ENCODE measurements at regions not wholly inside any gene's neighbourhood (a gene's known extent, or its start where the extent isn't known, plus 50 kb on each side); places are given as distances from the start of the nearest gene placed in this dataset.

DNA sequence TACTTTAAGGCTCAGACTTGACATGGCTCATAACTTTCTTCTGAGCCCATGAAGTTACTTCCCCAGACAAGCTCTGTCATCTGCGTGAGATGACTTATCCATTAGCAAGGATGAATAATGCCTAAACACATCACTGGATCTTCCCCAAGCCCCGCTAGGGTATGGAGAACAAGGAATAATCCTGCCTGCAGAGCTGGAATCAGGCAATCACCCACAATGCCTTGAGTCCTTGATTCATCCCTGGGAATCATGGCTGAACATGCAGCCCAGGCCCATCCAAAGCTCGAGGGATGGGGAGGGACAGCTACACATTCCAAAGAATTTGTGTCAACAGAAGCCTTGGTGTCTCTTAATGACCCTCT lies 131.7 kb downstream of the PSMG1 start:
- TF ChIP-seq EGR1 (IDR thresholded peaks at IDR 0.05) (no peak), TAF1 (IDR thresholded peaks at IDR 0.05; ENCODE audit: low read depth) (no peak), ZBTB7A (IDR thresholded peaks at IDR 0.05; ENCODE audit: low read depth) (no peak), NFIC (IDR thresholded peaks at IDR 0.05) (no peak), CEBPB (IDR thresholded peaks at IDR 0.05) (no peak), TEAD4 (IDR thresholded peaks at IDR 0.05) (no peak), FOXM1 (IDR thresholded peaks at IDR 0.05; ENCODE audit: borderline replicate concordance, low read depth) (no peak), TCF12 (IDR thresholded peaks at IDR 0.05; ENCODE audit: low read depth) (no peak), YY1 (IDR thresholded peaks at IDR 0.05; ENCODE audit: low read depth) (no peak), CREB1 (IDR thresholded peaks at IDR 0.05; ENCODE audit: low read depth) (no peak), EP300 (IDR thresholded peaks at IDR 0.05; ENCODE audit: borderline replicate concordance) (no peak), RAD21 (IDR thresholded peaks at IDR 0.05; ENCODE audit: low read depth) (no peak)
- TF ChIP-seq, protein P1, sequence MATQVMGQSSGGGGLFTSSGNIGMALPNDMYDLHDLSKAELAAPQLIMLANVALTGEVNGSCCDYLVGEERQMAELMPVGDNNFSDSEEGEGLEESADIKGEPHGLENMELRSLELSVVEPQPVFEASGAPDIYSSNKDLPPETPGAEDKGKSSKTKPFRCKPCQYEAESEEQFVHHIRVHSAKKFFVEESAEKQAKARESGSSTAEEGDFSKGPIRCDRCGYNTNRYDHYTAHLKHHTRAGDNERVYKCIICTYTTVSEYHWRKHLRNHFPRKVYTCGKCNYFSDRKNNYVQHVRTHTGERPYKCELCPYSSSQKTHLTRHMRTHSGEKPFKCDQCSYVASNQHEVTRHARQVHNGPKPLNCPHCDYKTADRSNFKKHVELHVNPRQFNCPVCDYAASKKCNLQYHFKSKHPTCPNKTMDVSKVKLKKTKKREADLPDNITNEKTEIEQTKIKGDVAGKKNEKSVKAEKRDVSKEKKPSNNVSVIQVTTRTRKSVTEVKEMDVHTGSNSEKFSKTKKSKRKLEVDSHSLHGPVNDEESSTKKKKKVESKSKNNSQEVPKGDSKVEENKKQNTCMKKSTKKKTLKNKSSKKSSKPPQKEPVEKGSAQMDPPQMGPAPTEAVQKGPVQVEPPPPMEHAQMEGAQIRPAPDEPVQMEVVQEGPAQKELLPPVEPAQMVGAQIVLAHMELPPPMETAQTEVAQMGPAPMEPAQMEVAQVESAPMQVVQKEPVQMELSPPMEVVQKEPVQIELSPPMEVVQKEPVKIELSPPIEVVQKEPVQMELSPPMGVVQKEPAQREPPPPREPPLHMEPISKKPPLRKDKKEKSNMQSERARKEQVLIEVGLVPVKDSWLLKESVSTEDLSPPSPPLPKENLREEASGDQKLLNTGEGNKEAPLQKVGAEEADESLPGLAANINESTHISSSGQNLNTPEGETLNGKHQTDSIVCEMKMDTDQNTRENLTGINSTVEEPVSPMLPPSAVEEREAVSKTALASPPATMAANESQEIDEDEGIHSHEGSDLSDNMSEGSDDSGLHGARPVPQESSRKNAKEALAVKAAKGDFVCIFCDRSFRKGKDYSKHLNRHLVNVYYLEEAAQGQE (IDR thresholded peaks at IDR 0.05; ENCODE audit: low read depth), result no peak
- TF ChIP-seq, protein P2, sequence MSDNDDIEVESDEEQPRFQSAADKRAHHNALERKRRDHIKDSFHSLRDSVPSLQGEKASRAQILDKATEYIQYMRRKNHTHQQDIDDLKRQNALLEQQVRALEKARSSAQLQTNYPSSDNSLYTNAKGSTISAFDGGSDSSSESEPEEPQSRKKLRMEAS (IDR thresholded peaks at IDR 0.05), result no peak

DNA sequence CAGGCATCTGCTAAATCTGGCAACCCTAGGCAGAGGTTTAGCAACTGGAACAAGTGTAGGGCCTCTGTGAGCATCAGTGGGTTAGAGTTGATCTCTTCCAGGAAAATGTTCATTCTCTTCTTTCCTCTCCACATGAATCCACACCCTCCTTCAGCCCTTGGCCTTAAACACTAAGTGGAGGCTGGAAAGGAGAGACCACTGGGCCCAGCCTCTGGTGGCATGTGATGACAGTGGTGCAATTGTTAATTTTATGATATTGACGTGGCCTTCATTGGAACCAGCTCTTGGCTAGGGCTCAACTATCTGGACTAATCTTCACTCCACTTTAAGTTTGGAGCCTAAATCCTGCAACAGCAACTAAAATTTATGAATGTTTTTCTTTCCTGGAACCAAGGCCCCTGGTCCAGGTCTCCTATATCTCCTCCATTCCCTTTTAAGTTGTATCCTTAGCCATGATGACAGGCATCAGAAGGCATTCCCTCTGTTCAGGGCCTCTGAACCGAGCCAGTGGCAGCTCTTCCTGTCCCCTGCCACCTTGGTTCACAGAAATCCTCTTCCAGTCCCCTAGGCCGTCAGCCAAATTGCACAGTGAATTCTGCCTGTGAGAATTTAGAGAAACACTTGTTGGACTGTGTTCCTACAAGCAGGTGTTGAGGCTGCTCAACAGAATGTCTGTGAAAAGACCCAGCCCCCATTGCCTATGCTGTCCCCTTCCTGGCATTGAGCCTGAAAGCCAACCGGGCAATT lies 132.2 kb downstream of the PSMG1 start:
- no peak for TF ChIP-seq EGR1 (IDR thresholded peaks at IDR 0.05)
- no peak for TF ChIP-seq NFIC (IDR thresholded peaks at IDR 0.05)
- no peak for TF ChIP-seq YY1 (IDR thresholded peaks at IDR 0.05; ENCODE audit: low read depth)
- no peak for TF ChIP-seq ZBTB7A (IDR thresholded peaks at IDR 0.05; ENCODE audit: low read depth)
- no peak for TF ChIP-seq TAF1 (IDR thresholded peaks at IDR 0.05; ENCODE audit: low read depth)
- no peak for TF ChIP-seq EP300 (IDR thresholded peaks at IDR 0.05; ENCODE audit: borderline replicate concordance)
- no peak for TF ChIP-seq RAD21 (IDR thresholded peaks at IDR 0.05; ENCODE audit: low read depth)

DNA sequence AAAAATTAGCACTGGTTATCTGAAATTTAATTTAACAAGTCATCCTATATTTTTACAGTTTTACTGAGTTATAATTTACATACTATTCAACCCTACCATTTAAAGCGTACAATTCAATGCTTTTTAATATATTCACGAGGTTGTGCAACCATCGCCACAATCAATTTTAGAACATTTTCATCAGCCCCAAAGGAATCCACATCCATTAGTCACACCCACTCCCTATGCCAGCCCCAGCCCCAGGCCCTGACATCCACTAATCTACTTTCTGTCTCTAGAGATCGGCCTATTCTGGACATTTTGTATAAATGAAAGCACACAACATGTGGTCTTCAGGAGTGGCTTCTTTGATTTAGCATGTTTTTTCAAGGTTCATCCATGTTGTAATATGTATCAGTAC lies 134.7 kb downstream of the PSMG1 start:
- TF ChIP-seq, protein P3, sequence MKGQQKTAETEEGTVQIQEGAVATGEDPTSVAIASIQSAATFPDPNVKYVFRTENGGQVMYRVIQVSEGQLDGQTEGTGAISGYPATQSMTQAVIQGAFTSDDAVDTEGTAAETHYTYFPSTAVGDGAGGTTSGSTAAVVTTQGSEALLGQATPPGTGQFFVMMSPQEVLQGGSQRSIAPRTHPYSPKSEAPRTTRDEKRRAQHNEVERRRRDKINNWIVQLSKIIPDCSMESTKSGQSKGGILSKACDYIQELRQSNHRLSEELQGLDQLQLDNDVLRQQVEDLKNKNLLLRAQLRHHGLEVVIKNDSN (IDR thresholded peaks at IDR 0.05), result no peak
- TF ChIP-seq, protein P2 (IDR thresholded peaks at IDR 0.05), result no peak
- TF ChIP-seq RAD21 (IDR thresholded peaks at IDR 0.05; ENCODE audit: low read depth), result no peak
- no peak for TF ChIP-seq CEBPB (IDR thresholded peaks at IDR 0.05)
- no peak for TF ChIP-seq TAF1 (IDR thresholded peaks at IDR 0.05; ENCODE audit: low read depth)
- TF ChIP-seq TCF12 (IDR thresholded peaks at IDR 0.05; ENCODE audit: low read depth), result no peak
- TF ChIP-seq EGR1 (IDR thresholded peaks at IDR 0.05), result no peak
- TF ChIP-seq CREB1 (IDR thresholded peaks at IDR 0.05; ENCODE audit: low read depth), result no peak
- no peak for TF ChIP-seq ZBTB7A (IDR thresholded peaks at IDR 0.05; ENCODE audit: low read depth)
- no peak for TF ChIP-seq TEAD4 (IDR thresholded peaks at IDR 0.05)
- no peak for TF ChIP-seq EP300 (IDR thresholded peaks at IDR 0.05; ENCODE audit: borderline replicate concordance)
- TF ChIP-seq, protein P1 (IDR thresholded peaks at IDR 0.05; ENCODE audit: low read depth), result no peak

DNA sequence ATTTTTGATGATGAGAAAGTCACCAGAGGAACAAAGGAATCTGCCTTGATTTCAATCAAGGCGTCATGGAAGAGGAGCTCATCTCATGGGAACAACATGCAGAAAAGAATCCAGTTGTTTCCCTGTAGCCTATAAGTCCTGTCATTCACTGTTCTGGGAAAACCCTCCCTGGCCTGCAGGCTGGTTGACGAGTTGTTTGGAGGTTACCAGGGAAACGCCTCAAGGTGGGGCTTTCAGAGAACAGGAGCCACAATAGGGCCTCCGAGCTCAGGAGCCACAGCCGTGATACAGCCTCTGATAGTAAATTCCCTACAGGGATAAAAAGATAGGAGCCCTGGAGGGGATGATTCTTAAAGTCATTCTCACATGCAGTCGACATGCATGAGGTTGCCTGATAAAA lies 135.2 kb downstream of the PSMG1 start:
- TF ChIP-seq NFIC (IDR thresholded peaks at IDR 0.05) (no peak), CREB1 (IDR thresholded peaks at IDR 0.05; ENCODE audit: low read depth) (no peak), TEAD4 (IDR thresholded peaks at IDR 0.05) (no peak), EP300 (IDR thresholded peaks at IDR 0.05; ENCODE audit: borderline replicate concordance) (no peak), ZBTB7A (IDR thresholded peaks at IDR 0.05; ENCODE audit: low read depth) (no peak), TCF12 (IDR thresholded peaks at IDR 0.05; ENCODE audit: low read depth) (no peak), EGR1 (IDR thresholded peaks at IDR 0.05) (no peak), YY1 (IDR thresholded peaks at IDR 0.05; ENCODE audit: low read depth) (no peak)
- TF ChIP-seq, protein P3 (IDR thresholded peaks at IDR 0.05), result no peak
- TF ChIP-seq, protein P1 (IDR thresholded peaks at IDR 0.05; ENCODE audit: low read depth), result no peak
- TF ChIP-seq, protein P2 (IDR thresholded peaks at IDR 0.05), result no peak

Data from Ishikawa (cell line).